Hepatocyte (in vitro differentiated cells): ENCODE measurements at regions not wholly inside any gene's neighbourhood (a gene's known extent, or its start where the extent isn't known, plus 50 kb on each side); places are given as distances from the start of the nearest gene placed in this dataset.

Experiments
- EZH2 ChIP-seq: fragments of 200-600 bp; sonication (generic); IDR thresholded peaks from 2 replicates; pipeline ENCODE4 v1.6.1; 2016; ENCODE audit warnings: antibody characterized with exemption, mild to moderate bottlenecking, borderline replicate concordance
- TF ChIP-seq, protein P1 (sequence below): fragments of 200-600 bp; sonication (generic); IDR thresholded peaks from 2 replicates; pipeline ENCODE4 v1.5.1; 2016; ENCODE audit warnings: antibody characterized with exemption, mild to moderate bottlenecking; ENCODE audit not compliant: poor library complexity

- TF ChIP-seq, protein P1, sequence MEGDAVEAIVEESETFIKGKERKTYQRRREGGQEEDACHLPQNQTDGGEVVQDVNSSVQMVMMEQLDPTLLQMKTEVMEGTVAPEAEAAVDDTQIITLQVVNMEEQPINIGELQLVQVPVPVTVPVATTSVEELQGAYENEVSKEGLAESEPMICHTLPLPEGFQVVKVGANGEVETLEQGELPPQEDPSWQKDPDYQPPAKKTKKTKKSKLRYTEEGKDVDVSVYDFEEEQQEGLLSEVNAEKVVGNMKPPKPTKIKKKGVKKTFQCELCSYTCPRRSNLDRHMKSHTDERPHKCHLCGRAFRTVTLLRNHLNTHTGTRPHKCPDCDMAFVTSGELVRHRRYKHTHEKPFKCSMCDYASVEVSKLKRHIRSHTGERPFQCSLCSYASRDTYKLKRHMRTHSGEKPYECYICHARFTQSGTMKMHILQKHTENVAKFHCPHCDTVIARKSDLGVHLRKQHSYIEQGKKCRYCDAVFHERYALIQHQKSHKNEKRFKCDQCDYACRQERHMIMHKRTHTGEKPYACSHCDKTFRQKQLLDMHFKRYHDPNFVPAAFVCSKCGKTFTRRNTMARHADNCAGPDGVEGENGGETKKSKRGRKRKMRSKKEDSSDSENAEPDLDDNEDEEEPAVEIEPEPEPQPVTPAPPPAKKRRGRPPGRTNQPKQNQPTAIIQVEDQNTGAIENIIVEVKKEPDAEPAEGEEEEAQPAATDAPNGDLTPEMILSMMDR = no peak
- TF ChIP-seq EZH2 = no peak
Measured at GRCh38 chr5:120155873-120156272, 308.2 kb upstream of the PRR16 start.
